Body of pancreas (tissue), 4 donors: ENCODE measurements at regions not wholly inside any gene's neighbourhood (a gene's known extent, or its start where the extent isn't known, plus 50 kb on each side); places are given as distances from the start of the nearest gene placed in this dataset.

Source experiments
- POLR2A ChIP-seq, 3 donors: fragments of 450-650 bp; IDR thresholded peaks; one replicate each; pipeline ENCODE4 v1.6.1; 2016; ENCODE audit warnings: antibody characterized with exemption in 3 of 3, mild to moderate bottlenecking in 2 of 3
- TF ChIP-seq, protein P1 (sequence below), 7 experiments: fragments of 450-650 bp in 4 of 7; fragments of 200-600 bp in 3 of 7; sonication (generic) in 3 of 7; IDR thresholded peaks; one replicate each; pipeline ENCODE4 v1.5.1; 2016 to 2019; ENCODE audit warnings: antibody characterized with exemption in 7 of 7

DNA sequence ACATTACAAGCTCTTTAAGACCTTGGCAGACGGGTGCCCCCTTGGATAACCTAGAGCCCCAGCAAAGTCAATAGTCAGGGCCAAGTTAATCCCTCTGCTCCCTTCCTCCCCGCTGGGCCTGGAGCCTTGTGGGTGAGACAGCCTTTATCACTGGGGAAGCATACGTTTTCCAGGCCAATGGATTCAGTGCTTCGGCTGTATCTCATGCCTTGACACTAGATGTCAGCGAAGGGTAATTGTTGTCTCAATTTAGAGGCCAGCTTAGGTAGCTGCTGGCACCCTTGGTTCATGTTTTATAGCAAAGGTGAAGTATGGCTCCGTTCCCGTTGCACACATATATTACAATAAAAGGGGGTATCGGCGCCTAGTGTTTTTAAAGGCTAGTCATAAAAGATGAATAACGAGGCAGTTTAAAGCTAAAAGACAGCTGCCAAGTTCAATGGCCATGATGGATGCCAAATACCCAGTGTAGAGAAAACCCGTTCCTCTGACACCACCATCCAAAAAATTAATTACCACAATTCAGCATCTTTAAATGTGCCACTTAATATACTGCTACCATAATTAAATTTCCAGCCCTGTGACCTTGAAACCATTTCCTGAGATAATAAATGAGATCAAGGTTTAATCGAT, 52.3 kb upstream of the BNIP2 start:
- TF ChIP-seq POLR2A (IDR thresholded peaks at IDR 0.05) = no peak
- TF ChIP-seq, protein P1, sequence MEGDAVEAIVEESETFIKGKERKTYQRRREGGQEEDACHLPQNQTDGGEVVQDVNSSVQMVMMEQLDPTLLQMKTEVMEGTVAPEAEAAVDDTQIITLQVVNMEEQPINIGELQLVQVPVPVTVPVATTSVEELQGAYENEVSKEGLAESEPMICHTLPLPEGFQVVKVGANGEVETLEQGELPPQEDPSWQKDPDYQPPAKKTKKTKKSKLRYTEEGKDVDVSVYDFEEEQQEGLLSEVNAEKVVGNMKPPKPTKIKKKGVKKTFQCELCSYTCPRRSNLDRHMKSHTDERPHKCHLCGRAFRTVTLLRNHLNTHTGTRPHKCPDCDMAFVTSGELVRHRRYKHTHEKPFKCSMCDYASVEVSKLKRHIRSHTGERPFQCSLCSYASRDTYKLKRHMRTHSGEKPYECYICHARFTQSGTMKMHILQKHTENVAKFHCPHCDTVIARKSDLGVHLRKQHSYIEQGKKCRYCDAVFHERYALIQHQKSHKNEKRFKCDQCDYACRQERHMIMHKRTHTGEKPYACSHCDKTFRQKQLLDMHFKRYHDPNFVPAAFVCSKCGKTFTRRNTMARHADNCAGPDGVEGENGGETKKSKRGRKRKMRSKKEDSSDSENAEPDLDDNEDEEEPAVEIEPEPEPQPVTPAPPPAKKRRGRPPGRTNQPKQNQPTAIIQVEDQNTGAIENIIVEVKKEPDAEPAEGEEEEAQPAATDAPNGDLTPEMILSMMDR (IDR thresholded peaks at IDR 0.05) = no peak
